ENCODE measurements at regions not wholly inside any gene's neighbourhood (a gene's known extent, or its start where the extent isn't known, plus 50 kb on each side); places are given as distances from the start of the nearest gene placed in this dataset.
"Not testable (repeated sequence)": the region's sequence is repeated elsewhere in the genome, so short reads cannot be mapped to it uniquely, and the experiment has no call there.

DNA sequence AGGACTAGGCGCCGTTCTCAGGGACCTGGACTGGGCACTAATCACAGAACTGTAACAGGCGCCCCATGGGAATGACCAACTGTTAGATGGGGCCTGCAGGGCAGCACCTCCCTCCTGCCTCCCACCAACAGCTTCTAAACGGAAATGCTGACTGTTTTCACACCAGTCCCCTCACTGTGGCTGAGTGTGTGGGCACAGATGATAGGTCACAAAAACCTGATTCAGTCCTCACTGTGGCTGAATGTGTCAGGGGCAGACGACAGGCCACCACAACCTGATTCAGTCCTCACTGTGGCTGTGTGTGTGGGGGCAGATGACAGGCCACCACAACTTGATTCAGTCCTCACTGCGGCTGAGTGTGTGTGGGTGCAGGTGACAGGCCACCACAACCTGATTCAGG is 1499.9 kb upstream of the USP9Y start:
- TF ChIP-seq, protein P1, sequence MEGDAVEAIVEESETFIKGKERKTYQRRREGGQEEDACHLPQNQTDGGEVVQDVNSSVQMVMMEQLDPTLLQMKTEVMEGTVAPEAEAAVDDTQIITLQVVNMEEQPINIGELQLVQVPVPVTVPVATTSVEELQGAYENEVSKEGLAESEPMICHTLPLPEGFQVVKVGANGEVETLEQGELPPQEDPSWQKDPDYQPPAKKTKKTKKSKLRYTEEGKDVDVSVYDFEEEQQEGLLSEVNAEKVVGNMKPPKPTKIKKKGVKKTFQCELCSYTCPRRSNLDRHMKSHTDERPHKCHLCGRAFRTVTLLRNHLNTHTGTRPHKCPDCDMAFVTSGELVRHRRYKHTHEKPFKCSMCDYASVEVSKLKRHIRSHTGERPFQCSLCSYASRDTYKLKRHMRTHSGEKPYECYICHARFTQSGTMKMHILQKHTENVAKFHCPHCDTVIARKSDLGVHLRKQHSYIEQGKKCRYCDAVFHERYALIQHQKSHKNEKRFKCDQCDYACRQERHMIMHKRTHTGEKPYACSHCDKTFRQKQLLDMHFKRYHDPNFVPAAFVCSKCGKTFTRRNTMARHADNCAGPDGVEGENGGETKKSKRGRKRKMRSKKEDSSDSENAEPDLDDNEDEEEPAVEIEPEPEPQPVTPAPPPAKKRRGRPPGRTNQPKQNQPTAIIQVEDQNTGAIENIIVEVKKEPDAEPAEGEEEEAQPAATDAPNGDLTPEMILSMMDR (IDR thresholded peaks at IDR 0.05) = not testable (repeated sequence)
- TF ChIP-seq POLR2AphosphoS5, POLR2A, EP300 (IDR thresholded peaks at IDR 0.05): not testable (repeated sequence)
